Activated T-cell treated with anti-CD3 and anti-CD28 coated beads for 48 hours (primary cell): ENCODE measurements at regions not wholly inside any gene's neighbourhood (a gene's known extent, or its start where the extent isn't known, plus 50 kb on each side); places are given as distances from the start of the nearest gene placed in this dataset.
A peak's percentile ranks its signal among the peaks of the same experiment; 100 is the strongest.

Experiments used
- DNase-seq: peaks from one replicate; pipeline ENCODE4 v3.0.0-alpha.2; 2020; ENCODE audit warnings: low read depth

DNA sequence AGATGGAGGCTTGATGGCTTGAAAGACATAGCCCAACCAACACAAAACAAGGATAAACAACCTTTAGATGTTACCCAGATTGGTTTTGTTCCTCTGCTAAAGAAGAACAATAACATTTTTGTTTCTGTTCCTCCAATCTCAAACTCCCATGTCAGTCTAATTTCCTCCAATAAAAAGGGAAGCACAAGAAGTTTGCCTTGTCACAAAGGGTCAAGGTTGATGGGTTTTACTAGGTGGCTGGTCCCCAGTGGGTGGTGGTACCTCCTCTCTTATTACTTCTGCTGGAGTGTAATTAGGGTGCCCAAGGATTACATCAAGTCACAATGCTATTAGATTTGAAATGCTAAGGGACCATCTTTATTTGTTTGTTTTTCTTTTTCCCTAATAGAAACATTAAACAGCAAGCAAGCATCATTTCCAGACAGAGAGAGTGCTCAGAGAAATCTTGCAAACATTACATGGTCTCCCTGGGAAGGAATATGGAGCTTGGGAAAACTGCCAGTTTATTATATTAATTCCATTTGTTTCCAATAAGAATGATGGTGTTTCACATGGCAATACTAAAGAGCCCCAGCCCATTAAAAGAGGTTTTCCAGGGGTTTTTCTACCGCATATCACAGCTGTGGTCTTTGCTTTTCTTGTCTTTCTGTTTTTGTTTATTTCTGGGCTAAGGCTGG lies 78.3 kb upstream of the AOAH start:
- no peak for DNase-seq

DNA sequence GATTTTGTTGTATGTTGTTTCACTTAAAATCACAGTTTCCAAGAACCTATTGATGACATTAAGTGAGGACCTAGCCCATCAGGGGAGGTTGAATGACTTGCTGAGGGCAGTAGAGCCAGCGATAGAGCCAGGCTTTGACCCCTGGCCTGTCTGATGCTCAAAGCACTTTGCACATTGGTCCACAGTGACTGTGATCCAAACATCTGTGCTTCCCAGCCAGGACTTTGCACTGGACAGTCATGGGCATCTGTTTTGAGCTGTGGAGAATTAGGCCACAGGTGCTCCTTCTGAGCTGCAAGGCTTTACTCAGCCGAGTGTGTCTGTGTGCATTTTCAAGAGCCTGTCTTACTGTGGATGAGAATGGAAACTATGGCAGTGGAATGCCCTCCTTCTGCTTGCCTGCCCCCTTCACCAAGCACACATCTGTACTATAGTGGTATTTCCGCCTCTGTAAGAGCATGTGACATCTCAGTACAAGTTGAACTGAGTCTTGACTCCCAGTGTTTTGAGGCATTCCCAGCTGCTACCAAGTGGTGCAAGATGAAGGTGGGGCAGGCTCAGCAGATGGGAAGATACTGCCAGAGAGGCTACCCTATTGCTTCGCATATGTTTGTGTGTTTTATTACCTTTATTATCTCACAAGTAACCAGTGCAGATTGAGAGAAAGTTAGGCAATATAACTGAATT lies 72.7 kb upstream of the AOAH start:
- DNase-seq: no peak

DNA sequence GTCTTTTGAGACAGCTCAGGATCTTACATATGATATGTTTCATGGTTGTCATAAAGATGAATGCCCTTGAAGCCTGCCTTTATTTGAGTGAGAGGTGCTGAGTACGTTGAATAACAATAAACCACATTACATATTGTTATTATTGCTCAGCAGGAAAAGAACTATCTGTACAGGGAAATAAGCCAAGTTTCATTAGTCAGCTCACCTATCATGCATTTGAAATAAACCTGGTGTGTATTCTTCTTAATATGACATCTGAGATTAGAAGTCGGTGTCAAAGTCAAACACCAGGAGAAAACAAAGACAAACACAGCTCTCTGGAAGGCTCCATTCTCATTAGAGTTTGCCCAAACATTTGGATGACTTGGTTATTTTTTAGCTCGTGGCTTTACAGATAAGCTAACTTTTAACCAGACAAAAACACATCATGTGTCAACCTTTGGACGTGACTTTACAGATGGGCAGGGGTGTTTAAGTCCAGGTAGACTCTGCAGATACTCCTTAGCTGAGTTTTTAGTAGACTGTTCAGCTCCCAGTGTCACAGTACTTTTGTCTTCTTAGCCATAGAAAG lies 71.2 kb upstream of the AOAH start:
- DNase-seq: no peak

DNA sequence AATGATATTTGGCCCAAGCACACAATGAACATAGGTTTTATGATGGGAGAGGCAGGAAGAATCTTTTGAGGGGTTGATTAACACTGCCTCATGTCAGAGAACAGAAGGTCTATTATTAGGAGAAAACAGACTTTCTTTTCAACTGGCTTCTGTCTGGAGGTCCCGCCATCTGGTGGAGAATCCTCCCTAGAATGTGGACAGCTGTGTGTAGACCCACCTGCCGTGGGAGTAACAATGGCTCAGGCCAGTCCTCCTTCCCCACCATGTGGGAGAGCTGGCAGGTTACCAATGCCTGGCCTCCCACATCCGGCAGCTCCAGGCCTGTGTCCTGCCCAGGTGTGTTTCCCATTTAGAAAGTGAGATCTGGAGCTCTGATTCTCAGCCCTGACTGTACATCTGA lies 70.4 kb upstream of the AOAH start:
- DNase-seq: no peak

DNA sequence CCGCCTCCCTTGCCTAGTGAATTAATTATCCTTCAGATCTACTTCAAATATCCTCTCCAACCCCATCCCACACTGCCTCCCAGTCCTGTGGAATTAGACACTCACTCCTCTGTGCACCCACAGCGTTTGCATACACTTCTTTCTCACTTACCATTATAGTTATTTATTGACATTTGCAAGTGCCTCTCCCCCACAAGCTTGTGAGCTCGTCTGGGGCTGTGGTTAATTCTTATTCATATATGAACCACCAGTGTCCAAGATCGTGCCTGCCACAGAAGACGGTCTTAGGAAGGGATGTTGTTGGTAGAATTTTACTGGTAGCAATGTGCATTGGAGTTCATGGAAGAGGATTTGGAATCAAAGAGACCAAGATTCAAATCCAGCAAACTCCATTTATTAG lies 68.1 kb upstream of the AOAH start:
- DNase-seq: no peak

DNA sequence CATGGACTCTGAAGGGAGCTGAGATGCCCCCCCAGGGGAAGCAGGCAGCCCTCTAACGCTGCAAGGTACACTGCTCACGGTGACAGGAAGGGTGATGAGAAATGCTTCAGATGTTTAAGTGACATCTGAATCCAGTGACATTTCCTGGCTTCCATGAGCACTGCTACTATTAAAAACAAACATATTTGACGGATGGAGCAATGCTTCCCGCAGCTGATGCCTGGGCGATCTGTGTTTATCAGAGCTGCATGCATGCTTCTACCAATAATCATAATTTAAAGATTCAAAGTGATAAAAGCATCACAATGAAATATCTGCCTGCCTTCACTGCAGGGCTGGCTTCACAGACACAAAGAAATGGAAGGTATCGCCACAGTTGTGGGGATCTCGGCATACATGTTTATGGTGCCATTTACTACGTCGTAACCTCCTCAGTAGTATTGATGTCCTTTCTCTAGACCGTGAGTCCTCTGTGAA lies 66.1 kb upstream of the AOAH start:
- DNase-seq: no peak

DNA sequence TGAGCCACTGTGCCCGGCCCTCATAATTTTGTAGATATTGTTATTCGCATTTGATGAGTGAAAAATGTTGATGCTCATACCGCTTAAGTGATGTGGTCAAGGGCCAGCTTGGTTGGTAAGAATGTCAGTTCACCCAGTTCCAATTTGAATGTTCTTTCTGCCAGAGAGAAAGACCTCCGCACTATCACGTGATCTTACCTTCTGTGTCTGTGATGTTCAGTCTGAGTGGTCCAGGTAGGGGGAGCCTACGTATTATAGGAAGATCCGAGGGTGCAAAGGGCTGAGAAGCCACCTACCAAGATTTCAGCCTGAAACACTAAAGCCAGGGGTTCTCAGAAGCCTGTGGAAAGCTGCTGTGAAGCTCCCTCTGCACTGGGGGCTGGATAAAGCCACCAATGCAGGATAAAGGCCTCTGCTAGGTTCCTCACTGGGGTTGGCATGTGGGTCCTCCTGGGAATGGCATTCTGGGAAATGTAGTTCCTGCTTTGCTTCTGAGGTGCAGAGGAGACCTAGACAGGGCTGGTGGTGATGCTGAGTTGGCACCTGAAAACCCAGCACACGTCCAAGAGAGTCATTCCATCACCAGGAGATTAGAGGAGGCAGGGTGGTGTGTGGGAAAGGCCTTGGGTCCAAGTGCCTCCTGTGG lies 64.7 kb upstream of the AOAH start:
- DNase-seq: no peak

DNA sequence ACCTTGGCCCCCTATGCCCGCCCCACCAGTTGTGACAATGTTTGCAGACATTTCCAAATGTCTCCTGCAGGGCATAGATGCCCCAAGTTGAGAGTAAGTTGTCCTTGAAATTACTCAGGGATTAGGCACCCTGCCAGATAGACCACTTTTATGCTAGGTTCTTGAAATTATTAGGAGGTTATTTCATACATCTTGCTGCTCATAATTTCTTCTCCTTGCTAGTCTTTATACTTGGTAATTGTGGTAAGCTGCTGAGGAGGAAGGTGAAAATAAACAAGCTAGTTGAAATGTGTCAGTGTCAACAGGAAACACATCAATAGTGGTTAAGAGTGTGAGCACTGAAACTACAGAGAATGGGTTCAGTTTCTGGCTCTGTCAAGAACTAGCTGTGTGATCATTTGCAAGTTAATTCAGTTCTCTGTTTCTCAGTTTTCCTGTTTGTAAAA lies 63.7 kb upstream of the AOAH start:
- no peak for DNase-seq

DNA sequence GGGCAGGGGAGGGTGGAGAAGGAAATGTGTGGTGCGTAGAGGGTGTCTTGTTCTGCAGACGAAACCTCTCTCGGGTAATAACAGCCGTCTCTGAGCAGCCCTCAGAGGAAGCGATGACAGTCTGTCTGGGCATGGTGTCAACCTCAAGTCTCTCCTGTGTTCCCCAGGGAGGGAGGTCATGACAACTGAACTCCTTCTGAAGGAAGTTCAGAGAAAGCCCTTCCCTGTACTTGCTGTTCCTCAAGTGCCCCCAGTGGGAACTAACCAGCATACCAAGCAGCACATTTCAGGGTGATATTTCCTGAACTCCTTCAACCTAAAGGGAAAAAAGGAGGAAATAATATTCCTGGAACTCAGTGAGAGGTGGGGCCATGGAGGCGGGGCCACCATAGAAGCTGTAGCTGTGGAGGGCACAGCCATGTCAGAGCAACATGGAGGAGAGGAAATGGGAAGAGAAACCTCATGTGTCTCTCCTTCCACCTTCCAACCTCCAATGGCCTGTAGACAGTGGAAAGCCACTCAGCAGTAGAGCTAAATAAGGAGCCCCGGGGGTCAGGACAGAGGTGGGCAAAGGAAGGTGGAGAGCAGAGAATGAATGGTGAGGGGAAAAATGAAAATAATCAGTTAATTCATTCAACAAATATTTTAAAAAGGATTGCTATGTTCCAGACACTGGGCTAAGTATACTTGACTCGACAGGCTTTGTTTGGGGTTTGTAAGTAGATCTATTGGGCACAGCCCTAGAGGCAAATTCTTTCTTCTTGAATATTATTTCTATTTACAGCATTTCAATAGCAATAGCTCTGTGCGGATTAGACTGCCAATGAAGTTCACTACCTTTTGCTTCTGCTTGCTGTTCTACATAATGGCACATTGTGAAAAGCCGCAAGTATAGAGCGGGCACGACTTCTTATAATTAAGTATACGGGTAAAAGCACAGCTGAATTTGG lies 61.0 kb upstream of the AOAH start:
- peak; percentile 38 for DNase-seq

DNA sequence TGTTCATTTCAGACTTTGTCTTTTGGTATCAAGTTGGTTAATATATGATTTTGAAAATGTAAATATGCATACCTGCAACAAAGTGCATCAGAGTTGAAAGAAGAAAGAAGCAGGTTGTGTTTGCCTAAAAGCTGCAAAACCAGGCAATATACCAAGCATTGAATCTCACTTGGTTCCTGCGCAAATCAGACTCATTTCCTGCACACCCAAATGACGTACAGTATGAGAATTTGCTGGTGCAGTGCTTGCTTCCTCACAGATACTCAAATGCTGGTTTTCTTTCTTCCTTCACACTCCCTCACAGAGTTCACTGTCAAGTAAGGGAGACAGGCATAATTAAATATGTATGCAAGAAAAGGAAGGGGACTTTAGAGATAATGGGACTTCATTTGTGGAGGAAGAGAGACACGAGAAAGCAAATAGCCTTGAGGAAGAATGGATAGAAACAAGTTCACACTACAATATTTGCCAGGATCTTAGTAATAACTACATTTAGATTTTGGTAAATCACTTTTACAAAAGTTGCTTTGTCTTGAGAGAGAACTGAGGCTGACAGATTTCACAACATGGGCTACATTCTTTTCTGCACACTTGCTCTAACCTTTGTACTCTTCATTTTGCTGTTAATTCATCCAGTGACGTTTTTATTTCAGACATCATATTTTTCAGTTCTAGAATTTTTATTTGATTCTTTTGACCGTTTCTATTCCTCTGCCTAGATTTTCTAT lies 56.9 kb upstream of the AOAH start:
- no peak for DNase-seq

DNA sequence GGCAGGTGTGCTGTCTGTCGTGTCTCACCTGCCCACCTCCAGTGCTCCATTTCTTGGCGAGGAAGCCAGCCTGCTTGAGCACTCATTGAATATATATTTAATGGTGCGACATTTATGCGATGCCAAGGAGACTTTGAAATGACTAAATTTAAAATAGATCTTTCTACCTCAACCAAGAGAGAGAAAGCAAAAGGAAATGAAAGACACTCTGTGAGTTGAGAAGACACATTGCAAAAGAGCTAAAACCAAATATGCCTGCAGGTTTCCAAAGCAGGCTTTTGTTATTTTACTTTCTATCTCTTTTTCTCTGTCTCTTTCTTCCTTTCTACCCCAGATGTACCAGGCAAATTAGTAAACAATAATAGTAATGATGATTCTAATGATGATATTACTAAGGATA lies 53.6 kb upstream of the AOAH start:
- DNase-seq: no peak

DNA sequence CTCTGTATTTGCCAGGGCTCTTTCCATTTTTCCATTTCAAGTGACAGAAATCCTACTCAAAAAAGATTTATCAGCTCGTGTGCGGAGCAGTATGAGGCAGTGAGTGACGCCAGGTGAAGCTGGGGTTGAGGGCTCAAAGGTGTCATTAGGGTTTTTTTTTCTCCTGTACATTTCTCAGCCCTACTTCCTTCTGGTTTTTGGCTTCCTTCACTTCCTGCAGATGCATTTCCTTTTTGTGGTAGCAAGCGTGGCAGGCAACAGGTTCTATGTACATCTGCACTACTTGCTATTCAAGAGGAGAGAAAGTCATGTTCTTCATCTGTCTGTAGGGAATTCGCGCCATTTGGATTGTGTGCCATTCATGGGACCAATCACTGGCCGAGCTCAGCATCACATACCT lies 52.8 kb upstream of the AOAH start:
- no peak for DNase-seq

DNA sequence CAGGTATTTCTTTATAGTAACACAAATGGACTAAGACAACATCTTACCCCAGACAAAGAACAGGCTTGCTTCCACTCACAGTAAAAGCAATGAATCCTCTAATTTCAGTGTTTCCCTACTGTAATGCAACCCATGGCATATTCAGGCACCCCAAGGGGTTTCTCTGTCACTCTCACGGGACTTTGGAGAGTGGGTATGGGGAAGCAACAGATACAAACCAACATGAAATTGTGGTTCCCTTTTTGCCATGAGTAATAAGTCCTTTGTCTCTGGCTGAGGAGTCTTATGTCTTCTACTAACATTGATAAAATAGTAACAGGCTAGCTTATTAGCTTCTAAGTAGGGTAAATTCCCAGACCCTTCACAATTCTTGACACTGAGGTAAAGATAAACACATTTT lies 51.4 kb upstream of the AOAH start:
- DNase-seq: no peak

DNA sequence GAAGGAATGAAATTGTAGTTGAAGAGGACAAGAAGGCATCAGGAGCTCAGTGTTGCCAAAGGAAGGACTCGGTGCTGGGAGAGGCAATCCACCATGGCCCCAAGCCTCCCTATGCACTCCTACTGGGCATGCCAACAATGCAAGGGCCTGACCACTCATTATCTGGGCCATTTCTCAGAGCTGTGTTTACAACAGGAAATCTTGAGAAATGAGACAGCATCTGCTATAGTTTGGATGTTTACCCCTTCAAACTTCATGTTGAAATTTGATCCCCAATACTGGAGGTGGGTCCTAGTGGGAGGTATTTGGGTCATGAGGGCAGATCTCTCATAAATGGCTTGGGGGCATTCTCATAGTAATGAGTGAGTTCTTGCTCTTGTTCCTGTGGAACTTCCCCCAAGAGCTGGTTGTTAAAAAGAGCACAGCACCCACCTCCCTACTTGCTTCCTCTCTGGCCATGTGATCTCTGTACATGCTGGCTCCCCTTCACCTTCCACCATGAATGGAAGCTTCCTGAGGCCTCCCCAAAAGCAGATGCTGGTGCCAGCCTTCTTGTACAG lies 50.8 kb upstream of the AOAH start:
- no peak for DNase-seq
